SK-N-SH (cell line): ENCODE measurements at regions not wholly inside any gene's neighbourhood (a gene's known extent, or its start where the extent isn't known, plus 50 kb on each side); places are given as distances from the start of the nearest gene placed in this dataset.

Experiments used
- GATA2 ChIP-seq: sonication (generic); formaldehyde crosslinking; IDR thresholded peaks from 2 replicates; pipeline ENCODE4 v1.5.0; 2020; ENCODE audit warnings: mild to moderate bottlenecking, missing genetic modification reagents
- POLR2AphosphoS5 ChIP-seq: IDR thresholded peaks from 2 replicates; pipeline ENCODE4 v1.6.1; 2012; ENCODE audit warnings: low read depth, low read length
- RAD21 ChIP-seq: IDR thresholded peaks from 2 replicates; pipeline ENCODE4 v1.6.1; 2012; ENCODE audit warnings: mild to moderate bottlenecking, low read length
- RFX5 ChIP-seq: IDR thresholded peaks from 2 replicates; pipeline ENCODE4 v1.6.1; 2012; ENCODE audit warnings: mild to moderate bottlenecking, improper control_type of control experiment, low read length
- TF ChIP-seq, protein P1 (sequence below): fragments of 200-600 bp; sonication (generic); IDR thresholded peaks from 2 replicates; pipeline ENCODE4 v1.6.1; 2017; ENCODE audit warnings: antibody characterized with exemption, mild to moderate bottlenecking, moderate library complexity
- TF ChIP-seq, protein P2 (sequence below): IDR thresholded peaks from 2 replicates; pipeline ENCODE4 v1.4.0; 2012; ENCODE audit warnings: low read depth

DNA sequence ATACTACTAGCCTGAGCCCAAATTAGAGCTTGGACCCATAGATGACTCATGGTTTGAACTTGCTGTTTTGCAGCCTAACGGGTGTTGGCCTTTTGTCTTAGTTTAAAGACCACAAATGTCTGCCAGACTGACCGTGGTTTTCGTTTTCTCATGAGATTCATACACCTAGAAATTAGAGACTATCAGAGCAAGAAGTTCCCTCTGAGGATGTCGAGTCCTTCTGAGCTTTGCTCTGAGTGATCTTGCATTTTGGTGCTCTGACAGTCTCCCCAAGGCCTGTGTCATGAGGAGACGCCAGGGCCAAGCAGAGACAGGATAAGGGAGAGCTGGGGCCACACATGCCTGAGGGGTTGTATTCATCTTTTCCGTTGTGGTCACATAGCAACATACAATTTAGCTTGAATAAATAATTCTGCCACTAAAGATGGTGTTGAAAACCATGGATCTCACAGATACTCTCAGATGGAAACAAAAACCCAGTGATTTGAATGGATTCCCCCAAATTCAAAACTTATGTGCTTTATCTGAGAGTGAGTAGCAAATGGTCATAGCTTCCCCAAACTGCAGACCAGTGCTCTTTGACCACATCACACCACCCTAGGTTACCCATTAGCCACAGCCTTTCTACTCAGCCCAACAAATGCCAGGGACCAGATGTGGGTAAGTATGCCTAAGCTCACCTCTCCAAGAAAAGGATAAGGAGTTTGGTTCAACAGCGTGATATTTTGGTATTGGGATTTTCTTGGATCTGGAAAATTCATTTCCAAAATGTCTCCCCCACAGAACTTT, 762.0 kb upstream of the IGFBP3 start:
- TF ChIP-seq, protein P1, sequence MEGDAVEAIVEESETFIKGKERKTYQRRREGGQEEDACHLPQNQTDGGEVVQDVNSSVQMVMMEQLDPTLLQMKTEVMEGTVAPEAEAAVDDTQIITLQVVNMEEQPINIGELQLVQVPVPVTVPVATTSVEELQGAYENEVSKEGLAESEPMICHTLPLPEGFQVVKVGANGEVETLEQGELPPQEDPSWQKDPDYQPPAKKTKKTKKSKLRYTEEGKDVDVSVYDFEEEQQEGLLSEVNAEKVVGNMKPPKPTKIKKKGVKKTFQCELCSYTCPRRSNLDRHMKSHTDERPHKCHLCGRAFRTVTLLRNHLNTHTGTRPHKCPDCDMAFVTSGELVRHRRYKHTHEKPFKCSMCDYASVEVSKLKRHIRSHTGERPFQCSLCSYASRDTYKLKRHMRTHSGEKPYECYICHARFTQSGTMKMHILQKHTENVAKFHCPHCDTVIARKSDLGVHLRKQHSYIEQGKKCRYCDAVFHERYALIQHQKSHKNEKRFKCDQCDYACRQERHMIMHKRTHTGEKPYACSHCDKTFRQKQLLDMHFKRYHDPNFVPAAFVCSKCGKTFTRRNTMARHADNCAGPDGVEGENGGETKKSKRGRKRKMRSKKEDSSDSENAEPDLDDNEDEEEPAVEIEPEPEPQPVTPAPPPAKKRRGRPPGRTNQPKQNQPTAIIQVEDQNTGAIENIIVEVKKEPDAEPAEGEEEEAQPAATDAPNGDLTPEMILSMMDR, result no peak
- TF ChIP-seq RFX5, result no peak
- TF ChIP-seq POLR2AphosphoS5, result no peak
- TF ChIP-seq GATA2 (CRISPR knock-in tag), result no peak
- TF ChIP-seq, protein P2, sequence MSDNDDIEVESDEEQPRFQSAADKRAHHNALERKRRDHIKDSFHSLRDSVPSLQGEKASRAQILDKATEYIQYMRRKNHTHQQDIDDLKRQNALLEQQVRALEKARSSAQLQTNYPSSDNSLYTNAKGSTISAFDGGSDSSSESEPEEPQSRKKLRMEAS, result no peak
- no peak for TF ChIP-seq RAD21
